ENCODE measurements at regions not wholly inside any gene's neighbourhood (a gene's known extent, or its start where the extent isn't known, plus 50 kb on each side); places are given as distances from the start of the nearest gene placed in this dataset.

- no peak for DNase-seq
Measured at GRCh38 chr16:79915761-79916160, 315.2 kb upstream of the MAF start.

- DNase-seq, result no peak
Measured at GRCh38 chr16:79914961-79915720, 314.6 kb upstream of the MAF start.

GRCh38 chr16:79912592-79913310 is 312.2 kb upstream of the MAF start:
- DNase-seq, result no peak

- no peak for DNase-seq
Measured at GRCh38 chr16:79911660-79912059, 311.1 kb upstream of the MAF start.

GRCh38 chr16:79909571-79909970 is 309.0 kb upstream of the MAF start:
- DNase-seq, result no peak

- no peak for DNase-seq
Measured at GRCh38 chr16:79903471-79903870, 302.9 kb upstream of the MAF start.

GRCh38 chr16:79902351-79902750 is 301.8 kb upstream of the MAF start:
- DNase-seq, result no peak

- no peak for DNase-seq
Measured at GRCh38 chr16:79901522-79901921, 301.0 kb upstream of the MAF start.

GRCh38 chr16:79899716-79900115 is 299.2 kb upstream of the MAF start:
- no peak for DNase-seq

GRCh38 chr16:79899316-79899715 is 298.8 kb upstream of the MAF start:
- no peak for DNase-seq

GRCh38 chr16:79898703-79899102 is 298.2 kb upstream of the MAF start:
- DNase-seq, result no peak

GRCh38 chr16:79897453-79898146 is 297.1 kb upstream of the MAF start:
- no peak for DNase-seq

GRCh38 chr16:79897104-79897452 is 296.5 kb upstream of the MAF start:
- DNase-seq, result no peak

- DNase-seq, result no peak
Measured at GRCh38 chr16:79895917-79896203, 295.3 kb upstream of the MAF start.

- no peak for DNase-seq
Measured at GRCh38 chr16:79895053-79895916, 294.7 kb upstream of the MAF start.

- DNase-seq, result no peak
Measured at GRCh38 chr16:79893445-79893844, 292.9 kb upstream of the MAF start.

GRCh38 chr16:79892278-79892677 is 291.7 kb upstream of the MAF start:
- no peak for DNase-seq

- no peak for DNase-seq
Measured at GRCh38 chr16:79891458-79891857, 290.9 kb upstream of the MAF start.

- DNase-seq, result no peak
Measured at GRCh38 chr16:79887541-79888540, 287.3 kb upstream of the MAF start.

- DNase-seq, result no peak
Measured at GRCh38 chr16:79885320-79885719, 284.8 kb upstream of the MAF start.

GRCh38 chr16:79883494-79883893 is 283.0 kb upstream of the MAF start:
- no peak for DNase-seq
